Fibroblast of lung (primary cell): ENCODE measurements at regions not wholly inside any gene's neighbourhood (a gene's known extent, or its start where the extent isn't known, plus 50 kb on each side); places are given as distances from the start of the nearest gene placed in this dataset.

Experiments used
- DNase-seq, 2 donors: peaks; one replicate each; pipeline versions ENCODE4 v3.0.0 to v3.0.0-alpha.2; 2010; ENCODE audit warnings: low read depth in 2 of 2
- H2AFZ ChIP-seq: 2 replicates; pipeline ENCODE4 v1.5.1; 2012; ENCODE audit warnings: low read length, control low read depth, inconsistent platforms
- H3K27ac ChIP-seq: 2 replicates; pipeline ENCODE4 v1.5.1; 2011; ENCODE audit warnings: low read length, control low read depth; ENCODE audit not compliant: insufficient read depth
- H3K27me3 ChIP-seq: 2 replicates; pipeline ENCODE4 v1.5.1; 2011; ENCODE audit warnings: mild to moderate bottlenecking, low read length; ENCODE audit not compliant: control insufficient read depth, insufficient read depth
- H3K36me3 ChIP-seq: 2 replicates; pipeline ENCODE4 v1.5.1; 2011; ENCODE audit warnings: low read length; ENCODE audit not compliant: control insufficient read depth, insufficient read depth
- H3K4me1 ChIP-seq: 2 replicates; pipeline ENCODE4 v1.5.1; 2011; ENCODE audit warnings: low read length; ENCODE audit not compliant: control insufficient read depth, insufficient read depth; ENCODE audit errors: extremely low read depth
- H3K4me2 ChIP-seq: 2 replicates; pipeline ENCODE4 v1.5.1; 2011; ENCODE audit warnings: low read length, control low read depth; ENCODE audit not compliant: insufficient read depth; ENCODE audit errors: extremely low read depth
- H3K4me3 ChIP-seq, 4 experiments: fragments of 200-600 bp in 1 of 4; sonication (generic) in 1 of 4; replicated peaks in 1 of 4; 2 replicates each; pipeline ENCODE4 v1.5.1; 2011 to 2016; ENCODE audit warnings: low read length in 4 of 4, low read depth in 3 of 4, mild to moderate bottlenecking in 3 of 4, control low read depth in 2 of 4, inconsistent platforms in 1 of 4, mixed read lengths in 1 of 4; ENCODE audit not compliant: insufficient read depth in 1 of 4; ENCODE audit errors: control extremely low read depth in 1 of 4
- H3K79me2 ChIP-seq: 2 replicates; pipeline ENCODE4 v1.5.1; 2012; ENCODE audit warnings: mild to moderate bottlenecking, low read length, inconsistent platforms; ENCODE audit not compliant: control insufficient read depth, insufficient read depth
- H3K9ac ChIP-seq: 2 replicates; pipeline ENCODE4 v1.5.1; 2011; ENCODE audit warnings: mild to moderate bottlenecking, low read length, control low read depth; ENCODE audit not compliant: insufficient read depth
- H3K9me3 ChIP-seq: 2 replicates; pipeline ENCODE4 v1.5.1; 2012; ENCODE audit warnings: low read depth, low read length; ENCODE audit not compliant: control insufficient read depth, insufficient read depth
- H4K20me1 ChIP-seq: 2 replicates; pipeline ENCODE4 v1.5.1; 2011; ENCODE audit warnings: low read length; ENCODE audit not compliant: control insufficient read depth, insufficient read depth; ENCODE audit errors: extremely low read depth
- EZH2 ChIP-seq: IDR thresholded peaks from 2 replicates; pipeline ENCODE4 v1.5.1; 2012; ENCODE audit warnings: low read length, control low read depth, mild to moderate bottlenecking; ENCODE audit errors: missing control alignments
- TF ChIP-seq, protein P1 (sequence below), 2 donors: IDR thresholded peaks in 1 of 2; conservative IDR thresholded peaks in 1 of 2; 1 replicate in 1 of 2; 2 replicates in 1 of 2; pipeline ENCODE4 v1.5.1; 2011 to 2012; ENCODE audit warnings: low read length in 2 of 2, control low read depth in 1 of 2, inconsistent platforms in 1 of 2, low read depth in 1 of 2, mild to moderate bottlenecking in 1 of 2

DNA sequence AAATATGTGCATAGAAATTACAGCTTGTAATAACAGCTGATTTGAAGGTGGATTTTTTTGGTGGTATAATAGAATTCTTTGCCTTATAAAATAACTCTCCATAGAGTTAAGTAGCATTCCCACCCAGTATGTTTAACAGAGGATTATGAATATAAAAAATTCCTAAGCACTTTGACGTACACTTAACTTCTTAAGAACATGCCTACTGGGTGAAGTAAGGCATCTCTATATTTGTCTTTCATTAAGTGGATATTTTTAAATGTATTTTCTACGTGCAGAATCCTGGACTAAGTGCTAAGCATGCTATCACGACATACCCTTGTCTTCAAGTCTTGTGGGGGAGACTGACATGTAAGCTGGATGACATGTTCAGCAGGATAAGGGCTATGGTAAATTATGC is 217.7 kb upstream of the BMPER start:
- Histone ChIP-seq H3K4me3 (no peak overlapping the region), H3K9me3 (no peaks in the 10 kb centered on the region), H3K36me3 (no peaks in the 10 kb centered on the region), H3K79me2 (no peaks in the 10 kb centered on the region), H3K9ac (no peak overlapping the region), H4K20me1 (no peaks in the 10 kb centered on the region), H3K27me3 (no peaks in the 10 kb centered on the region), H2AFZ (no peak overlapping the region), H3K4me2 (no peak overlapping the region), H3K4me1 (no peaks in the 10 kb centered on the region), H3K27ac (no peak overlapping the region)
- TF ChIP-seq EZH2: no peak
- TF ChIP-seq, protein P1, sequence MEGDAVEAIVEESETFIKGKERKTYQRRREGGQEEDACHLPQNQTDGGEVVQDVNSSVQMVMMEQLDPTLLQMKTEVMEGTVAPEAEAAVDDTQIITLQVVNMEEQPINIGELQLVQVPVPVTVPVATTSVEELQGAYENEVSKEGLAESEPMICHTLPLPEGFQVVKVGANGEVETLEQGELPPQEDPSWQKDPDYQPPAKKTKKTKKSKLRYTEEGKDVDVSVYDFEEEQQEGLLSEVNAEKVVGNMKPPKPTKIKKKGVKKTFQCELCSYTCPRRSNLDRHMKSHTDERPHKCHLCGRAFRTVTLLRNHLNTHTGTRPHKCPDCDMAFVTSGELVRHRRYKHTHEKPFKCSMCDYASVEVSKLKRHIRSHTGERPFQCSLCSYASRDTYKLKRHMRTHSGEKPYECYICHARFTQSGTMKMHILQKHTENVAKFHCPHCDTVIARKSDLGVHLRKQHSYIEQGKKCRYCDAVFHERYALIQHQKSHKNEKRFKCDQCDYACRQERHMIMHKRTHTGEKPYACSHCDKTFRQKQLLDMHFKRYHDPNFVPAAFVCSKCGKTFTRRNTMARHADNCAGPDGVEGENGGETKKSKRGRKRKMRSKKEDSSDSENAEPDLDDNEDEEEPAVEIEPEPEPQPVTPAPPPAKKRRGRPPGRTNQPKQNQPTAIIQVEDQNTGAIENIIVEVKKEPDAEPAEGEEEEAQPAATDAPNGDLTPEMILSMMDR (conservative IDR thresholded peaks at IDR 0.05 in 1 of 2, IDR thresholded peaks at IDR 0.05 in 1 of 2; ENCODE audit: low read depth in 1 of 2, low read length in 2 of 2): no peak
- DNase-seq: no peak

GRCh38 chr7:33691180-33691579 is 214.2 kb upstream of the BMPER start:
- H3K4me3 ChIP-seq: no peak overlapping the region
- no peak overlapping the region for H3K4me2 ChIP-seq
- TF ChIP-seq, protein P1 (conservative IDR thresholded peaks at IDR 0.05 in 1 of 2, IDR thresholded peaks at IDR 0.05 in 1 of 2; ENCODE audit: low read depth in 1 of 2, low read length in 2 of 2): no peak
- TF ChIP-seq EZH2: no peak

DNA sequence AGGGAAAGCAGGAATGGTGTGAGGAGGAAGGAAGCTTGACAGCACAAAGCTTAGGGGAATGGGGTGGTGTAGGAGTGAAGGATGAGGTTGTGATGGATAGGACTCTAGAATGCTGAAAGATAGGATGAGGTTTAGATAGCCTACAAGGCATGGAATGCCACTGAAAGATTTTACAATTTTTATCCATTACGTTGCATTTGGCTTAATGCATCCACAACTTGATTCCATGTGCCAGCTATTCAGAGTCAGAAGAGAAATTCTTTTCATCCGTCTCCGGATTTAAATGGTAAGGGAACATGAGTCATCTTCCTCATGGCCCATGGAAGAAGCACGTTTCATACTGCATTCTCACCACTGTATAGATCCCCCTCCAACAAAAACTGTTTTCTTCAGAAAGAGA is 212.4 kb upstream of the BMPER start:
- TF ChIP-seq, protein P1 (conservative IDR thresholded peaks at IDR 0.05 in 1 of 2, IDR thresholded peaks at IDR 0.05 in 1 of 2; ENCODE audit: low read depth in 1 of 2, low read length in 2 of 2): no peak
- TF ChIP-seq EZH2: no peak
- Histone ChIP-seq H3K9me3 (no peaks in the 10 kb centered on the region), H2AFZ (no peak overlapping the region), H3K27me3 (no peaks in the 10 kb centered on the region), H3K4me2 (no peak overlapping the region), H3K36me3 (no peaks in the 10 kb centered on the region), H3K9ac (no peak overlapping the region), H3K27ac (no peak overlapping the region), H3K79me2 (no peaks in the 10 kb centered on the region), H4K20me1 (no peaks in the 10 kb centered on the region), H3K4me1 (no peaks in the 10 kb centered on the region), H3K4me3 (no peak overlapping the region)
- DNase-seq: peak; percentile 59 to 81

More at GRCh38 chr7:33691180-33691579, 214.2 kb upstream of the BMPER start:
- H3K9ac ChIP-seq: no peak overlapping the region
- H3K27me3 ChIP-seq: no peaks in the 10 kb centered on the region
- no peaks in the 10 kb centered on the region for H3K36me3 ChIP-seq
- no peak overlapping the region for H2AFZ ChIP-seq
- H3K9me3 ChIP-seq: no peaks in the 10 kb centered on the region
- no peaks in the 10 kb centered on the region for H3K4me1 ChIP-seq
- DNase-seq: no peak
- no peaks in the 10 kb centered on the region for H3K79me2 ChIP-seq
- no peaks in the 10 kb centered on the region for H4K20me1 ChIP-seq
- H3K27ac ChIP-seq: no peak overlapping the region
